Trophoblast cell (in vitro differentiated cells and primary cell): ENCODE measurements at regions not wholly inside any gene's neighbourhood (a gene's known extent, or its start where the extent isn't known, plus 50 kb on each side); places are given as distances from the start of the nearest gene placed in this dataset.

Experiments used
- DNase-seq, 2 donors: peaks; one replicate each; pipeline ENCODE4 v3.0.0-alpha.2; 2016
- H2AFZ ChIP-seq: 2 replicates; pipeline ENCODE4 v1.6.1; 2013; ENCODE audit warnings: low read length, moderate library complexity, mild to moderate bottlenecking; ENCODE audit not compliant: insufficient read depth, poor library complexity
- H2AK5ac ChIP-seq: 2 replicates; pipeline ENCODE4 v1.6.1; 2013; ENCODE audit warnings: mild to moderate bottlenecking, low read length
- H2BK120ac ChIP-seq: 2 replicates; pipeline ENCODE4 v1.6.1; 2013; ENCODE audit warnings: low read length, mild to moderate bottlenecking, moderate library complexity; ENCODE audit not compliant: insufficient read depth, poor library complexity
- H2BK12ac ChIP-seq: 2 replicates; pipeline ENCODE4 v1.6.1; 2013; ENCODE audit warnings: mild to moderate bottlenecking, low read length, moderate library complexity
- H2BK5ac ChIP-seq: 2 replicates; pipeline ENCODE4 v1.6.1; 2013; ENCODE audit warnings: low read length, low read depth, moderate library complexity, mild to moderate bottlenecking; ENCODE audit not compliant: poor library complexity
- H3K14ac ChIP-seq: 2 replicates; pipeline ENCODE4 v1.6.1; 2013; ENCODE audit warnings: mild to moderate bottlenecking, low read length
- H3K18ac ChIP-seq: 2 replicates; pipeline ENCODE4 v1.6.1; 2013; ENCODE audit warnings: mild to moderate bottlenecking, low read length
- H3K23ac ChIP-seq: 2 replicates; pipeline ENCODE4 v1.6.1; 2013; ENCODE audit warnings: low read length
- H3K27ac ChIP-seq: 2 replicates; pipeline ENCODE4 v1.5.1; 2013; ENCODE audit warnings: low read depth, mild to moderate bottlenecking, inconsistent platforms, low read length, moderate library complexity
- H3K27me3 ChIP-seq: 2 replicates; pipeline ENCODE4 v1.6.1; 2013; ENCODE audit warnings: inconsistent platforms, mild to moderate bottlenecking, low read length, moderate library complexity; ENCODE audit not compliant: insufficient read depth
- H3K36me3 ChIP-seq, 2 experiments: 1 replicate in 1 of 2; 2 replicates in 1 of 2; pipeline ENCODE4 v1.6.1; 2013; ENCODE audit warnings: low read length in 2 of 2, mild to moderate bottlenecking in 2 of 2, moderate library complexity in 1 of 2; ENCODE audit not compliant: insufficient read depth in 2 of 2, control insufficient read depth in 1 of 2
- H3K4ac ChIP-seq: 2 replicates; pipeline ENCODE4 v1.6.1; 2013; ENCODE audit warnings: low read depth, mild to moderate bottlenecking, low read length, moderate library complexity
- H3K4me1 ChIP-seq, 2 experiments: 1 replicate in 1 of 2; 2 replicates in 1 of 2; pipeline ENCODE4 v1.6.1; 2013; ENCODE audit warnings: low read length in 2 of 2, mild to moderate bottlenecking in 2 of 2, moderate library complexity in 1 of 2; ENCODE audit not compliant: insufficient read depth in 2 of 2, control insufficient read depth in 1 of 2
- H3K4me2 ChIP-seq: 2 replicates; pipeline ENCODE4 v1.6.1; 2013; ENCODE audit warnings: inconsistent platforms, mild to moderate bottlenecking, low read length, moderate library complexity
- H3K4me3 ChIP-seq: 2 replicates; pipeline ENCODE4 v1.5.1; 2013; ENCODE audit warnings: mild to moderate bottlenecking, low read depth, low read length, inconsistent platforms
- H3K79me1 ChIP-seq: one replicate; pipeline ENCODE4 v1.6.1; 2013; ENCODE audit warnings: low read length
- H3K79me2 ChIP-seq: 2 replicates; pipeline ENCODE4 v1.6.1; 2013; ENCODE audit warnings: low read length, mild to moderate bottlenecking; ENCODE audit not compliant: control insufficient read depth, insufficient read depth, poor library complexity
- H3K9ac ChIP-seq: 2 replicates; pipeline ENCODE4 v1.6.1; 2013; ENCODE audit warnings: mild to moderate bottlenecking, low read length
- H3K9me3 ChIP-seq: 2 replicates; pipeline ENCODE4 v1.6.1; 2013; ENCODE audit warnings: low read depth, mild to moderate bottlenecking, control low read depth, inconsistent platforms, low read length; ENCODE audit not compliant: insufficient read depth
- H4K12ac ChIP-seq: 2 replicates; pipeline ENCODE4 v1.6.1; 2013; ENCODE audit warnings: low read depth, mild to moderate bottlenecking, low read length, moderate library complexity
- H4K8ac ChIP-seq: 2 replicates; pipeline ENCODE4 v1.6.1; 2013; ENCODE audit warnings: low read depth, mild to moderate bottlenecking, low read length, moderate library complexity
- H4K91ac ChIP-seq: one replicate; pipeline ENCODE4 v1.6.1; 2013; ENCODE audit warnings: low read depth, mild to moderate bottlenecking, low read length, moderate library complexity
- WGBS: extraction: QIAGEN DNeasy Blood & Tissue Kit; methylation state at CpG from one replicate; pipeline ENCODE4 v1.1.7; 2013; ENCODE audit warnings: missing lambda C conversion rate; ENCODE audit not compliant: insufficient read length, insufficient coverage; ENCODE audit errors: extremely low coverage; 5-methylcytosine and 5-hydroxymethylcytosine counted together

- Histone ChIP-seq H3K27me3 (no peaks in the 10 kb centered on the region), H3K4me1 (no peaks in the 10 kb centered on the region), H3K27ac (no peak overlapping the region), H3K9ac (no peak overlapping the region), H3K4me2 (peak overlapping the region; percentile 14), H3K4ac (no peak overlapping the region), H2AFZ (no peak overlapping the region), H2BK5ac (no peak overlapping the region), H3K79me2 (no peaks in the 10 kb centered on the region), H3K18ac (no peak overlapping the region), H4K91ac (no peak overlapping the region), H3K23ac (no peak overlapping the region), H3K4me3 (no peak overlapping the region), H3K14ac (no peak overlapping the region), H2AK5ac (no peak overlapping the region), H3K9me3 (peaks cover 2% of the 10 kb centered on the region), H2BK12ac (no peak overlapping the region), H3K79me1 (no peaks in the 10 kb centered on the region), H4K12ac (no peak overlapping the region), H4K8ac (no peak overlapping the region), H2BK120ac (no peak overlapping the region), H3K36me3 (no peaks in the 10 kb centered on the region)
- DNase-seq, result peak; percentile 65 to 93
- no CpG with 5 or more reads among the region's 4 CpGs for WGBS
Observed at GRCh38 chr4:187544461-187545053, 451.0 kb upstream of the ZFP42 start.

GRCh38 chr4:187547316-187547715 is 448.3 kb upstream of the ZFP42 start:
- no peak overlapping the region for H2BK5ac ChIP-seq
- no peak overlapping the region for H2AFZ ChIP-seq
- no peak overlapping the region for H3K23ac ChIP-seq
- WGBS, result no CpG with 5 or more reads among the region's 5 CpGs
- no peaks in the 10 kb centered on the region for H3K9me3 ChIP-seq
- H3K4me3 ChIP-seq, result no peak overlapping the region
- H2BK12ac ChIP-seq, result no peak overlapping the region
- H3K18ac ChIP-seq, result no peak overlapping the region
- no peaks in the 10 kb centered on the region for H3K79me1 ChIP-seq
- no peak overlapping the region for H3K4ac ChIP-seq
- H3K27me3 ChIP-seq, result no peaks in the 10 kb centered on the region
- H3K79me2 ChIP-seq, result no peaks in the 10 kb centered on the region
- no peak overlapping the region for H3K9ac ChIP-seq
- H4K91ac ChIP-seq, result no peak overlapping the region
- H2AK5ac ChIP-seq, result no peak overlapping the region
- no peak overlapping the region for H4K12ac ChIP-seq
- H3K36me3 ChIP-seq, result no peaks in the 10 kb centered on the region
- no peak overlapping the region for H3K14ac ChIP-seq
- H3K27ac ChIP-seq, result no peak overlapping the region
- H3K4me2 ChIP-seq, result no peak overlapping the region
- no peak for DNase-seq
- no peaks in the 10 kb centered on the region for H3K4me1 ChIP-seq
- no peak overlapping the region for H4K8ac ChIP-seq
- H2BK120ac ChIP-seq, result no peak overlapping the region

GRCh38 chr4:187550256-187550950 is 445.2 kb upstream of the ZFP42 start:
- Histone ChIP-seq H3K4me2 (no peak overlapping the region), H3K79me1 (no peaks in the 10 kb centered on the region), H3K18ac (no peak overlapping the region), H2BK120ac (no peak overlapping the region), H3K27me3 (no peaks in the 10 kb centered on the region), H3K23ac (no peak overlapping the region), H4K91ac (no peak overlapping the region), H3K4me1 (no peaks in the 10 kb centered on the region), H2BK12ac (no peak overlapping the region), H4K8ac (no peak overlapping the region), H4K12ac (no peak overlapping the region), H3K4ac (no peak overlapping the region), H2AK5ac (no peak overlapping the region), H2AFZ (no peak overlapping the region), H3K79me2 (no peaks in the 10 kb centered on the region), H3K27ac (no peak overlapping the region), H2BK5ac (no peak overlapping the region), H3K36me3 (no peaks in the 10 kb centered on the region), H3K9me3 (no peaks in the 10 kb centered on the region), H3K4me3 (no peak overlapping the region), H3K14ac (no peak overlapping the region), H3K9ac (no peak overlapping the region)
- no CpG with 5 or more reads among the region's 5 CpGs for WGBS
- DNase-seq, result peak in 1 of 2 donors; percentile 6

- H2BK12ac ChIP-seq, result no peak overlapping the region
- WGBS, result no CpG with 5 or more reads among the region's 4 CpGs
- H3K4ac ChIP-seq, result no peak overlapping the region
- no peak overlapping the region for H2BK120ac ChIP-seq
- no peaks in the 10 kb centered on the region for H3K79me2 ChIP-seq
- H3K79me1 ChIP-seq, result no peaks in the 10 kb centered on the region
- no peak overlapping the region for H2AFZ ChIP-seq
- no peak overlapping the region for H3K23ac ChIP-seq
- H2AK5ac ChIP-seq, result no peak overlapping the region
- H4K91ac ChIP-seq, result no peak overlapping the region
- H3K14ac ChIP-seq, result no peak overlapping the region
- no peak overlapping the region for H3K4me2 ChIP-seq
- no peak overlapping the region for H2BK5ac ChIP-seq
- H3K4me3 ChIP-seq, result no peak overlapping the region
- H3K27ac ChIP-seq, result no peak overlapping the region
- H3K4me1 ChIP-seq, result no peaks in the 10 kb centered on the region
- no peaks in the 10 kb centered on the region for H3K36me3 ChIP-seq
- H4K8ac ChIP-seq, result no peak overlapping the region
- no peak overlapping the region for H4K12ac ChIP-seq
- H3K18ac ChIP-seq, result no peak overlapping the region
- peak; percentile 14 to 56 for DNase-seq
- H3K9ac ChIP-seq, result no peak overlapping the region
- no peaks in the 10 kb centered on the region for H3K9me3 ChIP-seq
- no peaks in the 10 kb centered on the region for H3K27me3 ChIP-seq
Observed at GRCh38 chr4:187552781-187553180, 442.8 kb upstream of the ZFP42 start.
